Small intestine (tissue), 7 donors: ENCODE measurements at regions not wholly inside any gene's neighbourhood (a gene's known extent, or its start where the extent isn't known, plus 50 kb on each side); places are given as distances from the start of the nearest gene placed in this dataset.
"Not testable (repeated sequence)": the region's sequence is repeated elsewhere in the genome, so short reads cannot be mapped to it uniquely, and the experiment has no call there.

Experiments used
- DNase-seq, 2 donors: peaks; one replicate each; pipeline versions ENCODE4 v3.0.0 to v3.0.0-alpha.2; 2013
- FAIRE-seq: peaks from 2 replicates; lab custom pipeline; 2012; peaks lifted over from hg19 to GRCh38; lab: Jason Lieb, UNC
- H3K27ac ChIP-seq, 3 donors: one replicate each; pipeline ENCODE4 v1.5.1; 2013; ENCODE audit warnings: low read length in 2 of 3, mild to moderate bottlenecking in 2 of 3, control low read depth in 1 of 3, inconsistent platforms in 1 of 3, low read depth in 1 of 3, moderate library complexity in 1 of 3
- H3K27me3 ChIP-seq, 3 donors: one replicate each; pipeline ENCODE4 v1.6.1; 2013; ENCODE audit warnings: low read length in 3 of 3, inconsistent platforms in 1 of 3; ENCODE audit not compliant: control insufficient read depth in 3 of 3, insufficient read depth in 3 of 3
- H3K36me3 ChIP-seq, 3 donors: one replicate each; pipeline ENCODE4 v1.6.1; 2013; ENCODE audit warnings: low read length in 3 of 3, inconsistent platforms in 1 of 3, low read depth in 1 of 3, mild to moderate bottlenecking in 1 of 3, moderate library complexity in 1 of 3; ENCODE audit not compliant: control insufficient read depth in 3 of 3, insufficient read depth in 2 of 3
- H3K4me1 ChIP-seq, 3 donors: one replicate each; pipeline ENCODE4 v1.6.1; 2013; ENCODE audit warnings: low read length in 2 of 3, inconsistent platforms in 1 of 3, low read depth in 1 of 3, mild to moderate bottlenecking in 1 of 3, moderate library complexity in 1 of 3; ENCODE audit not compliant: control insufficient read depth in 3 of 3, insufficient read depth in 2 of 3
- H3K4me3 ChIP-seq, 3 donors: one replicate each; pipeline ENCODE4 v1.5.1; 2013; ENCODE audit warnings: low read length in 3 of 3, control low read depth in 1 of 3, inconsistent platforms in 1 of 3, low read depth in 1 of 3, mild to moderate bottlenecking in 1 of 3, moderate library complexity in 1 of 3
- H3K9me3 ChIP-seq, 2 donors: one replicate each; pipeline ENCODE4 v1.6.1; 2013; ENCODE audit warnings: low read depth in 1 of 2, low read length in 1 of 2; ENCODE audit not compliant: control insufficient read depth in 2 of 2, insufficient read depth in 1 of 2
- WGBS, 3 donors: extraction: QIAGEN DNeasy Blood & Tissue Kit; methylation state at CpG; one replicate each; pipeline ENCODE4 v1.1.7; 2013; 5-methylcytosine and 5-hydroxymethylcytosine counted together
- donor health status: healthy with polysubstance abuse.
- donor health status: control.
- donor health status: control.
- donor health status: Bipolar disorder and iron deficiency.
- donor health status: healthy.

GRCh38 chr14:87030197-87030596 lies 962.8 kb downstream of the GALC start:
- FAIRE-seq = no peak
- DNase-seq = no peak
- Histone ChIP-seq H3K27ac (no peak overlapping the region), H3K4me3 (no peak overlapping the region), H3K4me1 (no peaks in the 10 kb centered on the region), H3K36me3 (no peaks in the 10 kb centered on the region), H3K27me3 (no peaks in the 10 kb centered on the region), H3K9me3 (no peaks in the 10 kb centered on the region)
- WGBS, 3 donors = 81 to 84% (median 83%) methylated on average over 1 of the region's 1 CpG

DNA sequence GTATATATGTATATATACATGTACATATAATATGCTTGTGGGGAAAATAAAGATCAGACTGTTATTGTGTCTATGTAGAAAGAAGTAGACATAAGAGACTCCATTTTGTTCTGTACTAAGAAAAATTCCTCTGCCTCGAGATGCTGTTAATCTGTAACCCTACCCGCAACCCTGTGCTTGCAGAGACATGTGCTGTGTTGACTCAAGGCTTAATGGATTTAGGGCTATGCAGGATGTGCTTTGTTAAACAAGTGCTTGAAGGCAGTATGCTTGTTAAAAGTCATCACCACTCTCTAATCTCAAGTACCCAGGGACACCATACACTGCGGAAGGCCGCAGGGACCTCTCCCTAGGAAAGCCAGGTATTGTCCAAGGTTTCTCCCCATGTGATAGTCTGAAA lies 972.9 kb downstream of the GALC start:
- not testable (repeated sequence) for H3K4me1 ChIP-seq, H3K9me3 ChIP-seq, DNase-seq, H3K4me3 ChIP-seq, FAIRE-seq, H3K27ac ChIP-seq, H3K27me3 ChIP-seq, H3K36me3 ChIP-seq
- 30 to 73% (median 46%) methylated on average over 4 of the region's 4 CpGs for WGBS, 3 donors

- FAIRE-seq (no peak), DNase-seq (no peak)
- H3K36me3 ChIP-seq = no peaks in the 10 kb centered on the region
- WGBS, 3 donors = 43 to 60% (median 46%) methylated on average over 1 of the region's 1 CpG
- no peaks in the 10 kb centered on the region for H3K9me3 ChIP-seq
- no peak overlapping the region for H3K4me3 ChIP-seq
- H3K27ac ChIP-seq = no peak overlapping the region
- no peaks in the 10 kb centered on the region for H3K27me3 ChIP-seq
- H3K4me1 ChIP-seq = no peaks in the 10 kb centered on the region
These were observed 974.7 kb downstream of the GALC start for GRCh38 chr14:87018294-87018693.

- Histone ChIP-seq H3K36me3 (no peaks in the 10 kb centered on the region), H3K27me3 (no peaks in the 10 kb centered on the region), H3K4me1 (no peaks in the 10 kb centered on the region), H3K27ac (no peak overlapping the region), H3K9me3 (no peaks in the 10 kb centered on the region), H3K4me3 (no peak overlapping the region)
- FAIRE-seq (no peak), DNase-seq (no peak)
- WGBS, 3 donors = 53 to 60% (median 59%) methylated on average over 2 of the region's 2 CpGs
These were observed 975.6 kb downstream of the GALC start for GRCh38 chr14:87017335-87017734.

- DNase-seq (no peak), FAIRE-seq (no peak)
- 75 to 82% (median 77%) methylated on average over 3 of the region's 3 CpGs for WGBS, 3 donors
- Histone ChIP-seq H3K4me1 (no peaks in the 10 kb centered on the region), H3K27me3 (no peaks in the 10 kb centered on the region), H3K36me3 (no peaks in the 10 kb centered on the region), H3K9me3 (no peaks in the 10 kb centered on the region), H3K4me3 (no peak overlapping the region), H3K27ac (no peak overlapping the region)
These were observed 978.1 kb downstream of the GALC start for GRCh38 chr14:87014856-87015255.

GRCh38 chr14:87013583-87013982 lies 979.4 kb downstream of the GALC start:
- WGBS, 3 donors = 83 to 92% (median 84%) methylated on average over 2 of the region's 2 CpGs
- H3K27ac ChIP-seq = no peak overlapping the region
- DNase-seq (no peak), FAIRE-seq (no peak)
- H3K36me3 ChIP-seq = no peaks in the 10 kb centered on the region
- H3K27me3 ChIP-seq = no peaks in the 10 kb centered on the region
- H3K4me3 ChIP-seq = no peak overlapping the region
- H3K4me1 ChIP-seq = no peaks in the 10 kb centered on the region
- H3K9me3 ChIP-seq = no peaks in the 10 kb centered on the region

DNA sequence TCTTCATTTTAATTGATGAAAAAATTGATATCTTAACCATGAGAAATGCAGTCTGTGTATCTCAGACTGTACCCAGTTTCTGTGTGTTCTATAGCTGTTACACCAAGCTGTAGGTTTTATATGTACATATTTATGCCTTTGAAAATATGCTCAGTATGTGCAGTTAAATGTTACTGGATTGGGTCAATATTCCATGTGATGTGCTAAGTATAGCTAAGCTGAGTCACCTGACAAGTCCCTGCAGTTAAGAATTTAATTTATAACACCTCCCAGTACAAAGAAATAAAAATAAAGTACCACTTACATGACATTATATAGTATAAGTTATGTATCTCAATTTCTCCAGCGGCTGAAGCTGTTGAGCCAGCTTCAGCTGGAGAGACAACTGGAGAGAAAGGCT lies 984.0 kb downstream of the GALC start:
- no peak for FAIRE-seq
- H3K36me3 ChIP-seq = no peaks in the 10 kb centered on the region
- no peak overlapping the region for H3K27ac ChIP-seq
- no peaks in the 10 kb centered on the region for H3K9me3 ChIP-seq
- H3K4me3 ChIP-seq = no peak overlapping the region
- no peak for DNase-seq
- H3K27me3 ChIP-seq = no peaks in the 10 kb centered on the region
- no peaks in the 10 kb centered on the region for H3K4me1 ChIP-seq
- 85 to 92% (median 89%) methylated on average over 1 of the region's 1 CpG for WGBS, 3 donors

DNA sequence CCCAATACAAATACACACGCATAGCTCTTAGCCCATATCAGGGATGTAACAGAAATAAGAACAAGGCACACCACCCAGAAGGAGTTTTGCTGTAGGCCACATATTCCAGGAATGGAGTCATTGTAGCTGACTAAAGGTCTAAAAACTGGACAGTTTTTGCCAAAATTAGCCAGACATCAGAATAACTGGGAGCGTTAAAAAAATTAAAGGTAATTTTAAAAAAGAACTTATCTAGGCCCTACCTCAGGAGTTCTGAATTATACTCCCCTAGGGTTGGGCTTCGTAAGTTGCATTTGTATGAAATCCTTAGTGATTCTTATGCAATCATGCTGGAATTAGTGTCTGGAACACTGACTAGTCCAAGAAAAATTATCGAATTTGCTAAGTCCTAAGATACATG lies 987.7 kb downstream of the GALC start:
- FAIRE-seq (no peak), DNase-seq (no peak)
- Histone ChIP-seq H3K27ac (no peak overlapping the region), H3K4me3 (no peak overlapping the region), H3K4me1 (no peaks in the 10 kb centered on the region), H3K27me3 (no peaks in the 10 kb centered on the region), H3K9me3 (no peaks in the 10 kb centered on the region), H3K36me3 (no peaks in the 10 kb centered on the region)
- WGBS, 3 donors = 60 to 69% (median 61%) methylated on average over 4 of the region's 4 CpGs

DNA sequence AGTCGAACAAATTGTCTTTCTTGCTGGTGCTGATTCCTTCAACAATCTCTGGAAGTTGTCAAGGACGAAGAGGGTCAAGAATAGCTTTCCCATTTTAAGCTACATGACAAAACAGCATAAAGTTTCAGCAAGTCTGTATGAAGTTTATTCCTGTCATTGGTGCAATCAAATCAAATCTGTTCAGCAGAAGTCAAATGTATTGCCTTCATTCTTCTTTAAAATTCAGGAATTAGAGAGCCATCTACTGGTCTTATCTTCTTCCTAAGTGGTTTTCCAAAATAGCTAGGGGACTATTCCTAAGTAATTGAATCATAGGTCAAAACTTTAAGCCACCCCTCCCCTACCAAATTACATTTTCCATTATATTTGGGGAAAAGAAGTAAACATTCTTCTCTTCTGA lies 990.2 kb downstream of the GALC start:
- H3K4me3 ChIP-seq = no peak overlapping the region
- no peaks in the 10 kb centered on the region for H3K36me3 ChIP-seq
- 59 to 63% (median 59%) methylated on average over 2 of the region's 2 CpGs for WGBS, 3 donors
- no peak overlapping the region for H3K27ac ChIP-seq
- H3K9me3 ChIP-seq = no peaks in the 10 kb centered on the region
- FAIRE-seq (no peak), DNase-seq (no peak)
- no peaks in the 10 kb centered on the region for H3K27me3 ChIP-seq
- no peaks in the 10 kb centered on the region for H3K4me1 ChIP-seq
